IMR-90 (cell line): ENCODE measurements at regions not wholly inside any gene's neighbourhood (a gene's known extent, or its start where the extent isn't known, plus 50 kb on each side); places are given as distances from the start of the nearest gene placed in this dataset.

Experiments used
- BHLHE40 ChIP-seq: fragments of 150-350 bp; IDR thresholded peaks from 2 replicates; pipeline ENCODE4 v1.6.1; 2016; ENCODE audit warnings: mild to moderate bottlenecking, low read depth, low read length
- CEBPB ChIP-seq: IDR thresholded peaks from 2 replicates; pipeline ENCODE4 v1.6.1; 2012; ENCODE audit warnings: low read depth, low read length, improper control_type of control experiment
- CHD1 ChIP-seq: IDR thresholded peaks from 2 replicates; pipeline ENCODE4 v1.6.1; 2012; ENCODE audit warnings: low read depth, low read length, improper control_type of control experiment
- CTCF ChIP-seq: conservative IDR thresholded peaks from 2 replicates; pipeline ENCODE4 v1.5.1; 2012; ENCODE audit warnings: mild to moderate bottlenecking, low read depth, low read length, improper control_type of control experiment
- ELK1 ChIP-seq: fragments of 150-350 bp; IDR thresholded peaks from 2 replicates; pipeline ENCODE4 v1.6.1; 2016; ENCODE audit warnings: low read depth, mild to moderate bottlenecking, low read length, moderate library complexity, borderline replicate concordance
- MAZ ChIP-seq: IDR thresholded peaks from 2 replicates; pipeline ENCODE4 v1.6.1; 2012; ENCODE audit warnings: low read depth, mild to moderate bottlenecking, low read length, improper control_type of control experiment, moderate library complexity, borderline replicate concordance
- MXI1 ChIP-seq: IDR thresholded peaks from 2 replicates; pipeline ENCODE4 v1.6.1; 2012; ENCODE audit warnings: low read depth, mild to moderate bottlenecking, low read length, moderate library complexity, borderline replicate concordance
- POLR2A ChIP-seq: IDR thresholded peaks from 2 replicates; pipeline ENCODE4 v1.6.1; 2012; ENCODE audit warnings: mild to moderate bottlenecking, low read depth, low read length
- RAD21 ChIP-seq: IDR thresholded peaks from 2 replicates; pipeline ENCODE4 v1.6.1; 2012; ENCODE audit warnings: low read length, improper control_type of control experiment
- RCOR1 ChIP-seq: IDR thresholded peaks from 2 replicates; pipeline ENCODE4 v1.6.1; 2012; ENCODE audit warnings: mild to moderate bottlenecking, low read length, improper control_type of control experiment; ENCODE audit not compliant: insufficient replicate concordance
- RFX5 ChIP-seq: IDR thresholded peaks from 2 replicates; pipeline ENCODE4 v1.8.0; 2012; ENCODE audit warnings: low read depth, mild to moderate bottlenecking, low read length, moderate library complexity
- USF2 ChIP-seq: fragments of 150-350 bp; IDR thresholded peaks from 2 replicates; pipeline ENCODE4 v1.6.1; 2017; ENCODE audit warnings: mild to moderate bottlenecking, antibody characterized with exemption, low read length, low read depth

- TF ChIP-seq RFX5 (no peak), POLR2A (no peak), ELK1 (no peak), USF2 (no peak), CTCF (no peak), CEBPB (no peak), RAD21 (no peak), RCOR1 (no peak), MXI1 (no peak), BHLHE40 (no peak), MAZ (no peak), CHD1 (no peak)
Measured at GRCh38 chr11:109017489-109017888, 352.6 kb downstream of the DDX10 start.
